Cerebellar nuclear complex (tissue), 1 donor: ENCODE measurements at regions not wholly inside any gene's neighbourhood (a gene's known extent, or its start where the extent isn't known, plus 50 kb on each side); places are given as distances from the start of the nearest gene placed in this dataset.

Experiments used
- DNase-seq, 2 experiments: peaks; one replicate each; lab custom pipeline; 2025; lab: John Stamatoyannopoulos, UW

DNA sequence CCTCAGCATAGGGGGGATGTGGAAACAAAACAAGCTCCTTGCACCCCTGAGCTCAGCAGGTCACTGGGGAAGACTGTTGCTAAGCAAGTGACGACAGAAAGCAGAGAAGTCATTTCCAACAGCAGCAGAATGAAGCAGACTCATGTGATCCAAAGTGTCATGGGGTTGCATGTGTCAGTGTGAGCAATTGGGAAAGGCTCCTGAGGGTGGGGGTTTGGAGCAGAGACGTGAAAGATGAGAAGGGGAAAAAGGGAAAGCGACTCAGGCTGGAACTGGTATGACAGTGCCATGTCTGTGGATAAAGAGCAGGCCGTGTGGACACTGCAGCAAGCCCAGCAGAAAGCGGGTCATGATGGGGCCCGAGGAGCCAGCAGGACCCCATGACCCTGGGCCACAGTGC, 363.9 kb downstream of the PREX1 start:
- DNase-seq: no peak

DNA sequence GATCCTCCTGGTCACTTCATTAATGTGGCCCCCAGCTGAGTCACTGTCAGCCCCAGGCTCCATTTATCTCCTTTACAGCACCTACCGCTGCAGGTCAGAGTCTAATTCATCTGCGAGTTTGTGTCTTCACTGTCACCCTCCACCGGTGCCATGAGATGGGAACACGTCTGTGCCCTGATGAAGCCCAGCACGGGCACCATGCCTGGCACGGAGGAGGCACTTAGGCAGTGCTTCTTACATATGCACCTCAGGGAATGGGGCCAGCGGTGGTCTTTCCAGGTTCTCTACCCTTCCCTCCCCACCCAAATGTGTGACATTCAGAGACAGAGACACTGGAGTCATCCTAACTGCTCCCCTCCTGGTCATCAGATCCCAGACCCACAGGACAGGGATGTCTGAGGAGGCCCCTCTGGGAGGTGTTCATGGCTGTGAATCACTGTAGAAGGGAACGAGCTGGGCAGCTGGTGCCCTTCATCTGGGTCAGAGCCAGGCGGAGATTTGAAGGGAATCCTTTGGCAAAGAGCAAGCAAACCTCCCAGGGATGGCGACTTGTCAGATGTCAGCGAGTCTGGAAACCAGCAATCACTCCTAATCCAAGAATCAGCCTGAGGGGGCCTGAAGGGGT, 364.6 kb downstream of the PREX1 start:
- no peak for DNase-seq

- no peak for DNase-seq
Measured at GRCh38 chr20:48461735-48462119, 366.1 kb downstream of the PREX1 start.

GRCh38 chr20:48461091-48461734, 366.6 kb downstream of the PREX1 start:
- DNase-seq: no peak

DNA sequence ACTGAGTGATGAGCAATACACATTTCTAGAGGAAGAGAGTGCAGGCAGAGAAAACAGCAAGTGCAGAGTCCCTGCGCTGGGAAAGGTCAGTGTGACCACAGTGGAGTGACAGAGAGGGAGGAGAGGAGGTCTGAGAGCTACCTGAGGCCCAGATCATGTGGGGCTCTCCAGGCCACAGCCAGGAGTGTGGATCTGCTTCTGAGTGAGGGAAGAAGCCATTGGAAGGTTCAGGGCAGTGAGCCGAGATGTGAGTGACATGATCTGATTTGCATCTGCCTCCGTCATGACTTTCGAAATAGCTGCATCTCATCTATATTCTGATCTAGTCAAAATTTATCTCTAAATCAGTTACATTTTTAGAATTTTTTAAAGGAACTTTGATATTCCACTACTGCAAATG, 367.1 kb downstream of the PREX1 start:
- DNase-seq: no peak

- no peak for DNase-seq
Measured at GRCh38 chr20:48459722-48460395, 367.9 kb downstream of the PREX1 start.

DNA sequence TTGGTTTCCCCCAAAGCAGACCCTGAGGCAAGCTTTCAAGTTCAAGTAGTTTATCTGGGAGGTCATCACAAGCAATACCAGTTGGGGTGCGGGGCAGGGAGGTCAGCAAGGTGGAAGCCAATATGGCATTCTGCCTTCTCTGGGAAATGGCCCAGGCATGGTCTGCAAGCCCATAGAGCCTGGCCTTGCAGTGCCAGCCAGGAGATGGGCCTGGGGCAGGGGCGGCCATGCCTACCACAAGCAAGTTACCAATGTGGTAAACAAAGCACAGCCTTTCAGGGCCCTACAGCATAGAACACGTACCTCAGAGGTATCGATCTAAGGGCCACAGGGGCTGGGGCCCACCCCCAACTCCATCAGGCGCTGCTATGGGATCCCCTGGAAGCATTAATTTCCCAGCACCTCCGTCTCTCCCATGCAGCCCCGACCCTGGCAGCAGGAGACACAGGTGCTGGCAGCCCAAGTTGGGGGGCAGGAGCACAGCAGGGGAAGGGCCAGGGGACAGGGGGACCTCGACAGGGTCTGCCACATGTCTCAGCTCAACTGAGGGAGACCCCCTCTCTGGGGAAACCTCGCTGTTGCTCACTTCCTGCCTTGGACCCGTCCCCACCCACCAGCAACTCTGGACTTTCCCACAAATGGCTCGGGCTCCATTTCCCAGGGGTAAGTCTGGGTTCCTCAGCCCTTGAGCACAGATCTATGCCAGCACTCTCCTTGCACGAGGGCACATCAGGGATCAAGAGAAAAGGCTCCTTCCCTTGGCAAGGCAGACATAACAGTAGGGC, 369.0 kb downstream of the PREX1 start:
- no peak for DNase-seq

DNA sequence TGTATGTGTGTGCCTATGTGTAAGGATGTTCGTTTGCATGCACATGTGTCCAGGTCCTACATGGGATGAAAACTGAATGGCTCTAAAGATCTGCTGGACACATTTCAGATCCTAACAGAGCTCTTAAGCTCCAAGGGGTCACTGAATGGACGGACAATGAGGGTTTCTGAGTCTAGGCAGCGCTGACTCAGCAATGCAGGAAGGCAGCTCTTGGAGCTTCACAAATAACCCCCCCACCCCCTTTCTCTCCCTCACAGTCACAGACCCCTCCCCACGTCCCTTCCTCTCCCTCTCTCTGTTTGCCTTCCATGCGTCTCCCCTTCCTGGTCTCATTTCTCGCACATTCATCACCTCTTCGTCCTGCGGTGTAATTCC, 369.8 kb downstream of the PREX1 start:
- no peak for DNase-seq

DNA sequence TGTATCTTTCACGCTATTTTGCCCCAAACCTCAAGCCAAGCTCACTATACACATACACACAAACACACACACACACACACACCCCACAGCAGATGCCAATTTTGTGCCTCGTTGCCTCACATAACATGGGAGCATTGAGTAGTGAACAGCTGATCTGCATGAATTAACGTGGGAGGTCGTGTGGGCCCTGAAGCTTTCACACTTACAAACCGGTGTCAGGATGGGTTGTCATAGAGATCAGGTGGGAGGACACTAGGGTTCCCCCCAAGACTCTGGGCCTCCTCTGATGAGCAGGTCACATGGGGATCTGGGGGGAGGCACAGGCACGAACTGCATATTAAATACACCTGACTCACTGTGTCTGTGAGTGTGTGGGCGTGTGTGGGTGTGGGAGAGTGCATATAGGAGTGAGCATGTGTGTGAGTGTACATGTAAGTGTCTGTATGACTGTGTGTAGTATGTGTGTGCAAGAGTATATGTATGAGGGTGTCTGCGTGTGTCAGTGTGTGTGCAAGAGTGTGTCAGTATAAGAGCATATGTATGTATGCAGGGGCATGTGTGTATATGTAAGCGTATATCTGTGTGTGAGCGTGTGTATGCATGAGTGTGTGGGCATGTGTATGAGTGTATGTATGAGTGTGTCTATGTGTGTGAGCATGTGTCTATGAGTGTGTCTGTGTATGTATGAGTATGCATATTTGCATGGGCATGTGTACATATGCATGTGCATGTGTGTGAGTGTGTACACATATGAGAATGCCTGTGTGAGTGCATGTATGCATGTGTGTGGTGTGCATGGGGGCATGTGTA, 370.4 kb downstream of the PREX1 start:
- no peak for DNase-seq

GRCh38 chr20:48456366-48457192, 371.2 kb downstream of the PREX1 start:
- no peak for DNase-seq

DNA sequence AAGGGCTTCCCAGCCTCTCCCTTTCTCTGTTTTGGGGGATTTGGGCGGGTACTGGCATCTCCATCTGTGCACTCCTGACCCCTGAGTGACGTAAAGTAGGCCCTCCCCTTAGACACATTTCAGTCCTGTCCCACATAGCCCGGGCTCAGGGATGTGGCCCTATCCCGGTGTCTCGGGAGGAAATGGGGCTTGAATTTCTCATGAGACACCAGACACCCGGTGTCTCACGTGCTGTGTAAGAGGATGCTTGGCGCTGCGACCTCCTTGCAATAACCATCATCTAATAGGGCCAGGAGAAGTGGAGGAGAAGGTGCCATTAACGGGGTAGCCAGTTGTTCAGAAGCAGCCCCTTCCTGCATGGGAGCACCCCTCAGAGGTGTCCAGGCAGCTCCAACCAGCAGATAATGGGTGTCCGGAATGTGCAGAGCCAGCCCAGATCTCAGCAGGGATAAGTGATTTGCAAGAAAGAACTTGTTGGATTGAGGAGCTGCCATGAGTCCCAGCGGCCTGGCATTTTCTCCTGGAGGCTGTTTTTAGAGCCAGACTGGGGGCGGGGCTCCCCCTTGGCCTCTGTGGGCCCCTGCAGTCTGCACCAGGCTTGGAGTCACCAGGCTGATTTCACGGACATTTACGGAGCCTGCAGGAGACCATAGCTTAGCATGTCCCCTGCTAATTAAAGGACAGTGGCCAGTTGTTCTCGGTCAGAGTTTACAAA, 372.0 kb downstream of the PREX1 start:
- DNase-seq: no peak

DNA sequence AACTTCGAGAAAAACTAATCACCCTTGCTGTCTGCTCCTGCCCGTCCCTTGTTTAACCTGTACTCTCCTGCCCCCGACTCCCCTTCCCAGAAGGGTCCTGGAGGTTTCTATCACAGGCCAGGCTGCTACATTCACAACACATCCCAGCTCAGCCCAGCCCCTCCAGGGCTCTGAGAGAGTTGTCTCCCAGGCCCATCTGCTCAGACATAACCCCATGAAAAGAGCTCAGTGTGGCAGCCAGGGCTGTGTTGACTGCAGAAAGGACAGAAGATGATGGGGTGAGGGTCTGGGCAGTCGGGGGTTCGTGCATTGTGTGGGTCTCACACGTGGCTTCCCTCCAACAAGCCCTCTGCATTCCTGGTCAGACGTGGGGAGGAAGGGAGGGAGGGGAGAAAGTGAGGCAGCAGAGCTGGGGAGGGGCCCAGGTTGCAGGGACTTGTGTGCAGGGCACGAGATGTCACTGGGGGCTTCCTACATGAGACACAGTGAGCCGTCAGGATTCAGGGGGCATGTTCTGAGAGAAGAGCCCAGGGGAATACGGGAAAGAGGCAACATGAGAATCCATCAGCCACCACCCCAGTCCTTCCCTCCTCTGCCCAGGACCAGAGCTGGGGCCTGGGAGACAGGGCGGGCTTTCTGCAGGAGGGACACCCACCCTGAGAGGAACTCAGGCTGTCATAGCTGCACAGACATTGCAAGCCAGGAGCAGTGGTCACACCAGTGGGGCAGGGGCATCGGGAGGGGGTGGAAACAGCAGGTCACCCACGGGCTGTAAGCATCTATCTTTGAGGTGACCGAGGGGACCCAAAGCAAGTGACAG, 372.9 kb downstream of the PREX1 start:
- DNase-seq: no peak

DNA sequence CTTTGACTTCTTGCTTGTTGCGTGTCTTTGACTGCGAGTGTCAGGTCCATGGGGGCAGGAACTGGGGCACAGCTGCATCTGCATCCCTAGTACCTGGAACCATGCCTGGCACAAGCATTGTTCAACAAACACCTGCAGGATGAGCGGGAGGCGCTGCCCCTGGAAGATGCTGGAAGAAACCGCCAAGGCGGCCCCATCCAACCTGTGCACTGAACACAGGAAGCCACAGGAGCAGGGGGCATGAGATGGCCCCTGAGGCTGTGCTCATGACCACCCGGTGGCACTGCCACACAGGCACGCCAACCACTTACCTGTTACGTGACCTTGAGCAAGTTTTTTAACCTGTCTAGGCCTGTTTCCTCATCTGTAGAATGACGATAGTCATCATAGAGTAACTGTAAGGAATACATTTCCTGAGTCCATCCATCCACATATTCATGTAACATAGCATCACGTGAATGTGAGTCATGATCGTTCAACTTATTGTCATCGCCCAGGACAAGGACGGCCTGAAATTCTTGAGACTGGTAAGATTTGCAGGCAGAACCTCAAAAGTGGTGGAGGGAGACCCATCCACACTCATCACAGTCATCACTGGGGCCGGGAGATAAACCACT, 374.2 kb downstream of the PREX1 start:
- no peak for DNase-seq

DNA sequence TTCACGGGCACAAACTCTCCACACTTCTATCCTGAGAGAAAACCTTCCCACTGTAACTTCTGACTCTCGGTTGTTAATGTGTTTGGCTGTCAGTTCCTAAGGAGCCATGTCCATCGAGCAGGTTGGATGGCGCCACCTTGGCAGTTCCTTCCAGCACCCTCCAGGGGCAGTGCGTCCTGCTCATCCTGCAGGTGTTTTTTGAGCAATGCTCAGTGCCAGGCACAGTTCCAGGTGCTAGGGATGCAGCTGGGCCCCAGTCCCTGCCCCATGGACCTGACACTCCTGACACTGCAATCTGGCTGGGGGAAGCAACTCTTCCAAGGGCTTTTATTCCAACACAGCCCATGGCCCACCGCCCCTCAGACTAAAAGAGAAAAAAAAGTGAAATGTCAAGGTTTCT, 376.4 kb downstream of the PREX1 start:
- no peak for DNase-seq

GRCh38 chr20:48448666-48449600, 378.9 kb downstream of the PREX1 start:
- no peak for DNase-seq

GRCh38 chr20:48447456-48447855, 380.3 kb downstream of the PREX1 start:
- no peak for DNase-seq

- no peak for DNase-seq
Measured at GRCh38 chr20:48445827-48446226, 382.0 kb downstream of the PREX1 start.

DNA sequence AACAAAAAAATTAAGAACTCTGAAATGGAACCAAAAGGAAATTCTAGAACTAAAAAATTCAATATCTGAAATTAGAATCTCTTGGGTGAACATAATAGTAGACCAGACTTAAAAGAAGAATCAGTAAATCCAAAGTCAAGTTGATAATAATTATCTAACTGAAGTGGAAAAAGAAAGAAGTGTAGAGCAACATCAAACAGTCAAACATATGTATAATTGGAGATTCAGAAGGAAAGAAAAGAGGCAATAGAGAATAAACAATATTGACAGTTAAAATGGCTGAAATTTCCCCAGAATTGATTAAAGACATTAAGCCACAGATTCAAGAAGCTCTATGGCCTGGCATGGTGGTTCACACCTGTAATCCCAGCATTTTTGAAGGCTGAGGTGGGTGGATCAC, 383.6 kb downstream of the PREX1 start:
- DNase-seq: no peak
